ENCODE measurements at regions not wholly inside any gene's neighbourhood (a gene's known extent, or its start where the extent isn't known, plus 50 kb on each side); places are given as distances from the start of the nearest gene placed in this dataset.

DNA sequence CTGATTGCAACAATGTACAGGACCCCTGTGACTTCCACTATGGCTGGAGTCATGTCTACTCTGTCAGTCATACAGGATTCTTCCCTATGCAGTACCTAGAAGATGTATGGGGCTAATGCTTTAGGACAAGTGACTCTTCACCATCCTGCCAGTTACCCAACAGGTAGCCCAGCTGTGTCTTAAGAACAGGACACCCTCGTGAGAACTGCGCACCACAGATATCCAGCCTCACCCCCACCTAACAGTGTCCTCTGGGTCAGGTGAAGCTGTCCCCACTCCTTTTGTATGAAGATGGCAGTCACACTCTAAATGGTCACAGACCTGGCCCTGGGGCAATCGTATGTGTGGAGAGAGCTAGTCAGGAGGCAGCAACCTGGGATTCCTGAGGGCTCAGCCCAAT, 191.6 kb downstream of the C6orf118 start:
- TF ChIP-seq SIN3A (IDR thresholded peaks at IDR 0.05; ENCODE audit: borderline replicate concordance, insufficient read depth, low read length) (no peak), TAF1 (IDR thresholded peaks at IDR 0.05; ENCODE audit: borderline replicate concordance, insufficient read depth, low read length) (no peak)

DNA sequence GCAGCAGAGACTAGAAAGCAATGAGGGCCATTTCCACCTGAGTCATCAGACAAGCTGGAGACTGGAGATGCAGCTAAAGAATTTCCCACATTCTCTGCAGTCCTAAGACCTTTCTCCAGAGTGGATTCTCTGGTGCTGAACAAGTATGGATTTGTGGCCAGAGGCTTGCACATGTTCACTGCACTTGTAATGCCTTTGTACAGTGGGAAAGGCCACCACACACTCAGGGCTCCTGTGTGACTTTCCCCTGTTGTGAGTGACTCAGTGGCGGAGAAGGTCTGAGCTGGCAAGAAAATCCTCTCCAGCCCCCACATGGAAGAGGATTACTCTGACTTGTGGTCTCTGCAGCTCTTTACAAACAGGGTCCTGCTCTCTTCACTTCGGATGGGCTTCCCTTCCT, 192.3 kb downstream of the C6orf118 start:
- TF ChIP-seq SIN3A (IDR thresholded peaks at IDR 0.05; ENCODE audit: borderline replicate concordance, insufficient read depth, low read length) (no peak), FOXP2 (optimal IDR thresholded peaks at IDR 0.05; ENCODE audit: borderline replicate concordance, extremely low read depth, extremely low read length, insufficient read depth) (no peak), TAF1 (IDR thresholded peaks at IDR 0.05; ENCODE audit: borderline replicate concordance, insufficient read depth, low read length) (no peak), POLR2AphosphoS5 (IDR thresholded peaks at IDR 0.05; ENCODE audit: low read depth, low read length) (no peak)
- TF ChIP-seq, protein P1, sequence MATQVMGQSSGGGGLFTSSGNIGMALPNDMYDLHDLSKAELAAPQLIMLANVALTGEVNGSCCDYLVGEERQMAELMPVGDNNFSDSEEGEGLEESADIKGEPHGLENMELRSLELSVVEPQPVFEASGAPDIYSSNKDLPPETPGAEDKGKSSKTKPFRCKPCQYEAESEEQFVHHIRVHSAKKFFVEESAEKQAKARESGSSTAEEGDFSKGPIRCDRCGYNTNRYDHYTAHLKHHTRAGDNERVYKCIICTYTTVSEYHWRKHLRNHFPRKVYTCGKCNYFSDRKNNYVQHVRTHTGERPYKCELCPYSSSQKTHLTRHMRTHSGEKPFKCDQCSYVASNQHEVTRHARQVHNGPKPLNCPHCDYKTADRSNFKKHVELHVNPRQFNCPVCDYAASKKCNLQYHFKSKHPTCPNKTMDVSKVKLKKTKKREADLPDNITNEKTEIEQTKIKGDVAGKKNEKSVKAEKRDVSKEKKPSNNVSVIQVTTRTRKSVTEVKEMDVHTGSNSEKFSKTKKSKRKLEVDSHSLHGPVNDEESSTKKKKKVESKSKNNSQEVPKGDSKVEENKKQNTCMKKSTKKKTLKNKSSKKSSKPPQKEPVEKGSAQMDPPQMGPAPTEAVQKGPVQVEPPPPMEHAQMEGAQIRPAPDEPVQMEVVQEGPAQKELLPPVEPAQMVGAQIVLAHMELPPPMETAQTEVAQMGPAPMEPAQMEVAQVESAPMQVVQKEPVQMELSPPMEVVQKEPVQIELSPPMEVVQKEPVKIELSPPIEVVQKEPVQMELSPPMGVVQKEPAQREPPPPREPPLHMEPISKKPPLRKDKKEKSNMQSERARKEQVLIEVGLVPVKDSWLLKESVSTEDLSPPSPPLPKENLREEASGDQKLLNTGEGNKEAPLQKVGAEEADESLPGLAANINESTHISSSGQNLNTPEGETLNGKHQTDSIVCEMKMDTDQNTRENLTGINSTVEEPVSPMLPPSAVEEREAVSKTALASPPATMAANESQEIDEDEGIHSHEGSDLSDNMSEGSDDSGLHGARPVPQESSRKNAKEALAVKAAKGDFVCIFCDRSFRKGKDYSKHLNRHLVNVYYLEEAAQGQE (IDR thresholded peaks at IDR 0.05; ENCODE audit: insufficient read depth in 1 of 2, low read depth in 2 of 2, low read length in 2 of 2) = no peak

DNA sequence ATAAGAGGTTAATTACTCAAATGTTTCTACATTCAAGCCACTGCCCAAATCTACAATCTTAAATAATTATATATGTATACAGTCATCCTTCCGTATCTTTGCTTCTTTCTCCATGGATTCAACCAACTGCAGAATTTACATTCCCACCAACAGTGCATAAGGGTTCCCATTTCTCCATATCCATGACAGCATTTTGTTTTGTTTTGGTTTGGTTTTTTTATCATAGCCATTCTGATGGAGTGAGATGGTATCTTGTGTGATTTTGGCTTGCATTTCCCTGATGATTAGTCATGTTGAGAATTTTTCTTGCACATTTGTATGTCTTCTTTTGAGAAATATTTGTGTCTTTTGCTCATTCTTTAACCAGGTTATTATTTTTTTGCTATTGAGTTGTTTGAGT, 198.5 kb downstream of the C6orf118 start:
- no peak for TF ChIP-seq FOXP2 (optimal IDR thresholded peaks at IDR 0.05; ENCODE audit: borderline replicate concordance, extremely low read depth, extremely low read length, insufficient read depth)
- TF ChIP-seq SIN3A (IDR thresholded peaks at IDR 0.05; ENCODE audit: borderline replicate concordance, insufficient read depth, low read length) = no peak
- TF ChIP-seq, protein P1 (IDR thresholded peaks at IDR 0.05; ENCODE audit: insufficient read depth in 1 of 2, low read depth in 2 of 2, low read length in 2 of 2) = no peak
- TF ChIP-seq TAF1 (IDR thresholded peaks at IDR 0.05; ENCODE audit: borderline replicate concordance, insufficient read depth, low read length) = no peak
- TF ChIP-seq POLR2AphosphoS5 (IDR thresholded peaks at IDR 0.05; ENCODE audit: low read depth, low read length) = no peak

DNA sequence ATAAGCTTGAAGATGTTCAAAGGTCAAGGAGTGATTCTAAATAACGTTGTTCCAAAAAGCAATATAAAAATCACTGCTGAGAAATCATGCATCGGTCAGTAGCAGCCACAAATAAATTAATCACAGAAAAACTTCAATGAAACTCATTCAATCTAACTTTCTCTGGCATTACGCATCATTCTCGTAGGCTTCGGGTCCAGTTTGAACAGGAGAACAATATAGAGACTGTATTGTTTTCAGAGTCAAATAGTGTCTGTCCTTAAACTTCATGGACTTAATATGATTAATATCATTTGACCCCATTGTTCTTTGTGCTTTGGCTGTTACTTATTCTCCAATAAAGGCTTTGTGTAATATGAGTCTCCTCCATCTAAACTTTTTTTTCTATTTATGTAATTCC, 200.4 kb downstream of the C6orf118 start:
- TF ChIP-seq, protein P1 (IDR thresholded peaks at IDR 0.05; ENCODE audit: insufficient read depth in 1 of 2, low read depth in 2 of 2, low read length in 2 of 2) = no peak
- no peak for TF ChIP-seq POLR2AphosphoS5 (IDR thresholded peaks at IDR 0.05; ENCODE audit: low read depth, low read length)
- no peak for TF ChIP-seq FOXP2 (optimal IDR thresholded peaks at IDR 0.05; ENCODE audit: borderline replicate concordance, extremely low read depth, extremely low read length, insufficient read depth)

DNA sequence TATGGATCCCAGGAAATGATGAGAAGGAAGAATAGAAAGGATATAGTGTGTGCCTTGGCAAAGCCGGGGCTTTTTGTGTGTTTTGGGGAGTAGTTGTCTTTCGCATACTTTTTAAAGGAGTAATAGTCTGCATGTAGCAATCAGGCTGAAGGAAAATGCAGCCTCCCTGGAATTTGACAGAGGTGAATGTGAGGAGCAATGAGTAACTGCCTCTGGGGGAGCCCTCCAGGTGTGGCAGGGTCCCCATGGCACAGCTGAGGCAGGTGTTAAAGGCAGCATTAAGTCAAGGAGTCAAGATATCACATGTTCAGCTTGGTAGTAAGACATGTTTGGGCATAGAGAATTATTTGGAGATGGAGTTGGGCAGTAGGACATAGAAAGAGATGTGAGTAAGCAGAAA, 203.1 kb downstream of the C6orf118 start:
- TF ChIP-seq SIN3A (IDR thresholded peaks at IDR 0.05; ENCODE audit: borderline replicate concordance, insufficient read depth, low read length) (no peak), FOXP2 (optimal IDR thresholded peaks at IDR 0.05; ENCODE audit: borderline replicate concordance, extremely low read depth, extremely low read length, insufficient read depth) (no peak), TAF1 (IDR thresholded peaks at IDR 0.05; ENCODE audit: borderline replicate concordance, insufficient read depth, low read length) (no peak), POLR2AphosphoS5 (IDR thresholded peaks at IDR 0.05; ENCODE audit: low read depth, low read length) (no peak)
- TF ChIP-seq, protein P1 (IDR thresholded peaks at IDR 0.05; ENCODE audit: insufficient read depth in 1 of 2, low read depth in 2 of 2, low read length in 2 of 2) = no peak
